Putamen (tissue), 1 donor: ENCODE measurements at regions not wholly inside any gene's neighbourhood (a gene's known extent, or its start where the extent isn't known, plus 50 kb on each side); places are given as distances from the start of the nearest gene placed in this dataset.
"Not testable (repeated sequence)": the region's sequence is repeated elsewhere in the genome, so short reads cannot be mapped to it uniquely, and the experiment has no call there.

ENCODE experiments used
- DNase-seq: peaks from one replicate; pipeline ENCODE4 v3.0.0-alpha.2; 2016; ENCODE audit warnings: low spot score

- no peak for DNase-seq
Measured at GRCh38 chrX:63285375-63285774, 65.8 kb downstream of the SPIN4 start.

- no peak for DNase-seq
Measured at GRCh38 chrX:63284659-63285058, 66.5 kb downstream of the SPIN4 start.

GRCh38 chrX:63283348-63283747 lies 67.8 kb downstream of the SPIN4 start:
- no peak for DNase-seq

GRCh38 chrX:63282828-63283227 lies 68.3 kb downstream of the SPIN4 start:
- no peak for DNase-seq

- DNase-seq: no peak
Measured at GRCh38 chrX:63282077-63282476, 69.1 kb downstream of the SPIN4 start.

GRCh38 chrX:63281465-63281864 lies 69.7 kb downstream of the SPIN4 start:
- no peak for DNase-seq

GRCh38 chrX:63277394-63277793 lies 73.7 kb downstream of the SPIN4 start:
- DNase-seq: not testable (repeated sequence)

GRCh38 chrX:63275127-63275526 lies 76.0 kb downstream of the SPIN4 start:
- DNase-seq: no peak

- no peak for DNase-seq
Measured at GRCh38 chrX:63270873-63271272, 80.3 kb downstream of the SPIN4 start.

- DNase-seq: no peak
Measured at GRCh38 chrX:63258144-63258543, 93.0 kb downstream of the SPIN4 start.

- peak; percentile 18 for DNase-seq
Measured at GRCh38 chrX:63250253-63250868, 100.8 kb downstream of the SPIN4 start.

GRCh38 chrX:63242689-63243088 lies 108.4 kb downstream of the SPIN4 start:
- DNase-seq: not testable (repeated sequence)

- not testable (repeated sequence) for DNase-seq
Measured at GRCh38 chrX:63235963-63236362, 115.2 kb downstream of the SPIN4 start.

GRCh38 chrX:63233013-63233412 lies 118.1 kb downstream of the SPIN4 start:
- not testable (repeated sequence) for DNase-seq

GRCh38 chrX:63218202-63218601 lies 132.9 kb downstream of the SPIN4 start:
- not testable (repeated sequence) for DNase-seq

GRCh38 chrX:63217549-63217948 lies 133.6 kb downstream of the SPIN4 start:
- not testable (repeated sequence) for DNase-seq

GRCh38 chrX:63209645-63210044 lies 141.5 kb downstream of the SPIN4 start:
- DNase-seq: not testable (repeated sequence)

- not testable (repeated sequence) for DNase-seq
Measured at GRCh38 chrX:63209128-63209527, 142.0 kb downstream of the SPIN4 start.

GRCh38 chrX:63204266-63205074 lies 146.7 kb downstream of the SPIN4 start:
- not testable (repeated sequence) for DNase-seq

GRCh38 chrX:63201987-63202386 lies 149.1 kb downstream of the SPIN4 start:
- DNase-seq: not testable (repeated sequence)

GRCh38 chrX:63198693-63199092 lies 152.4 kb downstream of the SPIN4 start:
- DNase-seq: not testable (repeated sequence)

GRCh38 chrX:63192366-63193041 lies 158.6 kb downstream of the SPIN4 start:
- not testable (repeated sequence) for DNase-seq

- DNase-seq: no peak
Measured at GRCh38 chrX:63186137-63186536, 165.0 kb downstream of the SPIN4 start.
